H9 (cell line): ENCODE measurements at regions not wholly inside any gene's neighbourhood (a gene's known extent, or its start where the extent isn't known, plus 50 kb on each side); places are given as distances from the start of the nearest gene placed in this dataset.

Source experiments
- DNase-seq: peaks from one replicate; pipeline ENCODE4 v3.0.0-alpha.2; 2017
- H2AFZ ChIP-seq: one replicate; pipeline ENCODE4 v1.6.1; 2013; ENCODE audit warnings: mild to moderate bottlenecking, low read length, control low read depth, moderate library complexity
- H2AK5ac ChIP-seq: 2 replicates; pipeline ENCODE4 v1.6.1; 2013; ENCODE audit warnings: low read length, control low read depth, mixed read lengths; ENCODE audit not compliant: insufficient read length
- H2BK120ac ChIP-seq: one replicate; pipeline ENCODE4 v1.6.1; 2013; ENCODE audit warnings: low read depth, mild to moderate bottlenecking, low read length, control low read depth, inconsistent platforms; ENCODE audit not compliant: poor library complexity, severe bottlenecking
- H2BK12ac ChIP-seq: 2 replicates; pipeline ENCODE4 v1.6.1; 2013; ENCODE audit warnings: low read length, control low read depth, mixed read lengths, low read depth; ENCODE audit not compliant: insufficient read length
- H2BK15ac ChIP-seq: 2 replicates; pipeline ENCODE4 v1.6.1; 2013; ENCODE audit warnings: low read depth, low read length, control low read depth
- H2BK20ac ChIP-seq: one replicate; pipeline ENCODE4 v1.6.1; 2013; ENCODE audit warnings: low read depth, mild to moderate bottlenecking, low read length, control low read depth, inconsistent platforms; ENCODE audit not compliant: poor library complexity, severe bottlenecking
- H2BK5ac ChIP-seq: 2 replicates; pipeline ENCODE4 v1.6.1; 2013; ENCODE audit warnings: low read length, control low read depth, mixed read lengths; ENCODE audit not compliant: insufficient read length
- H3K14ac ChIP-seq: 2 replicates; pipeline ENCODE4 v1.6.1; 2013; ENCODE audit warnings: low read length, control low read depth; ENCODE audit not compliant: insufficient read depth
- H3K18ac ChIP-seq: 2 replicates; pipeline ENCODE4 v1.6.1; 2013; ENCODE audit warnings: low read depth, mild to moderate bottlenecking, mixed read lengths, low read length, control low read depth; ENCODE audit not compliant: insufficient read length
- H3K23ac ChIP-seq: 2 replicates; pipeline ENCODE4 v1.6.1; 2013; ENCODE audit warnings: low read length, control low read depth, mixed read lengths, low read depth; ENCODE audit not compliant: insufficient read length
- H3K23me2 ChIP-seq: 2 replicates; pipeline ENCODE4 v1.6.1; 2013; ENCODE audit warnings: low read depth, mild to moderate bottlenecking, mixed read lengths, low read length, control low read depth; ENCODE audit not compliant: insufficient read length, poor library complexity, severe bottlenecking
- H3K27ac ChIP-seq: 2 replicates; pipeline ENCODE4 v1.5.1; 2013; ENCODE audit warnings: low read length, control low read depth, mixed read lengths, low read depth; ENCODE audit not compliant: insufficient read length
- H3K27me3 ChIP-seq: 2 replicates; pipeline ENCODE4 v1.6.1; 2013; ENCODE audit warnings: low read length, control low read depth, inconsistent platforms; ENCODE audit not compliant: insufficient read depth
- H3K4ac ChIP-seq: 2 replicates; pipeline ENCODE4 v1.6.1; 2013; ENCODE audit warnings: low read depth, mild to moderate bottlenecking, control low read depth, inconsistent platforms, low read length, moderate library complexity
- H3K4me1 ChIP-seq: 2 replicates; pipeline ENCODE4 v1.6.1; 2013; ENCODE audit warnings: low read length, control low read depth, inconsistent platforms; ENCODE audit not compliant: insufficient read depth
- H3K4me2 ChIP-seq: 2 replicates; pipeline ENCODE4 v1.6.1; 2013; ENCODE audit warnings: low read length, control low read depth, mixed read lengths; ENCODE audit not compliant: insufficient read length, insufficient read depth
- H3K56ac ChIP-seq: 2 replicates; pipeline ENCODE4 v1.6.1; 2013; ENCODE audit warnings: low read depth, mild to moderate bottlenecking, mixed read lengths, low read length, control low read depth; ENCODE audit not compliant: insufficient read length
- H3K79me1 ChIP-seq: 2 replicates; pipeline ENCODE4 v1.6.1; 2013; ENCODE audit warnings: low read depth, mild to moderate bottlenecking, moderate library complexity, low read length, control low read depth, inconsistent platforms; ENCODE audit not compliant: insufficient read depth, poor library complexity, severe bottlenecking
- H3K79me2 ChIP-seq: 2 replicates; pipeline ENCODE4 v1.6.1; 2013; ENCODE audit warnings: low read length, control low read depth, inconsistent platforms; ENCODE audit not compliant: insufficient read depth
- H3K9ac ChIP-seq: 2 replicates; pipeline ENCODE4 v1.6.1; 2013; ENCODE audit warnings: low read length, control low read depth, mixed read lengths; ENCODE audit not compliant: insufficient read length; ENCODE audit errors: extremely low read depth
- H3K9me3 ChIP-seq: one replicate; pipeline ENCODE4 v1.6.1; 2013; ENCODE audit warnings: low read depth, low read length, inconsistent platforms; ENCODE audit not compliant: control insufficient read depth
- H3T11ph ChIP-seq: one replicate; pipeline ENCODE4 v1.6.1; 2013; ENCODE audit warnings: mild to moderate bottlenecking, low read length, control low read depth, inconsistent platforms
- H4K20me1 ChIP-seq: one replicate; pipeline ENCODE4 v1.6.1; 2013; ENCODE audit not compliant: control insufficient read depth, insufficient read length, insufficient read depth
- H4K5ac ChIP-seq: 2 replicates; pipeline ENCODE4 v1.6.1; 2013; ENCODE audit warnings: low read depth, mild to moderate bottlenecking, mixed read lengths, low read length, control low read depth; ENCODE audit not compliant: insufficient read length
- H4K8ac ChIP-seq: replicated peaks from 2 replicates; pipeline ENCODE4 v1.6.1; 2013; ENCODE audit warnings: low read length, control low read depth, mixed read lengths, low read depth; ENCODE audit not compliant: insufficient read length
- H4K91ac ChIP-seq: 2 replicates; pipeline ENCODE4 v1.6.1; 2013; ENCODE audit warnings: low read depth, mild to moderate bottlenecking, moderate library complexity, mixed read lengths, low read length, control low read depth; ENCODE audit not compliant: insufficient read length
- H3K27ac Mint-ChIP-seq, 3 experiments: 2 replicates in 2 of 3; 3 replicates in 1 of 3; pipeline ENCODE4 v1.8.0; 2020 to 2021; ENCODE audit warnings: mixed read lengths in 3 of 3, mild to moderate bottlenecking in 1 of 3, moderate library complexity in 1 of 3
- H3K27me3 Mint-ChIP-seq: 2 replicates; pipeline ENCODE4 v1.8.0; 2021; ENCODE audit warnings: low read depth, mild to moderate bottlenecking, moderate library complexity, mixed read lengths
- H3K36me3 Mint-ChIP-seq, 3 experiments: 2 replicates in 2 of 3; 3 replicates in 1 of 3; pipeline ENCODE4 v1.8.0; 2020 to 2021; ENCODE audit warnings: low read depth in 3 of 3, mixed read lengths in 3 of 3; ENCODE audit not compliant: insufficient read depth in 1 of 3
- H3K4me1 Mint-ChIP-seq, 2 experiments: 2 replicates each; pipeline ENCODE4 v1.8.0; 2020; ENCODE audit warnings: mixed read lengths in 2 of 2
- H3K4me3 Mint-ChIP-seq, 2 experiments: 2 replicates in 1 of 2; 3 replicates in 1 of 2; pipeline ENCODE4 v1.8.0; 2020 to 2021; ENCODE audit warnings: mild to moderate bottlenecking in 2 of 2, mixed read lengths in 2 of 2, moderate library complexity in 1 of 2
- H3K9me3 Mint-ChIP-seq, 2 experiments: 2 replicates in 1 of 2; 3 replicates in 1 of 2; pipeline ENCODE4 v1.8.0; 2020; ENCODE audit warnings: mild to moderate bottlenecking in 2 of 2, mixed read lengths in 2 of 2, moderate library complexity in 1 of 2
- WGBS: extraction: QIAGEN DNeasy Blood & Tissue Kit; methylation state at CpG from one replicate; pipeline ENCODE4 v1.1.7; 2013; ENCODE audit warnings: missing lambda C conversion rate, low lambda C conversion rate, mixed read lengths; ENCODE audit not compliant: insufficient read length; ENCODE audit errors: extremely low coverage; 5-methylcytosine and 5-hydroxymethylcytosine counted together
- TF ChIP-seq, protein P1 (sequence below): fragments of 200-600 bp; sonication (generic); conservative IDR thresholded peaks from 3 replicates; pipeline ENCODE4 v1.8.0; 2021; ENCODE audit warnings: antibody characterized with exemption, mild to moderate bottlenecking

DNA sequence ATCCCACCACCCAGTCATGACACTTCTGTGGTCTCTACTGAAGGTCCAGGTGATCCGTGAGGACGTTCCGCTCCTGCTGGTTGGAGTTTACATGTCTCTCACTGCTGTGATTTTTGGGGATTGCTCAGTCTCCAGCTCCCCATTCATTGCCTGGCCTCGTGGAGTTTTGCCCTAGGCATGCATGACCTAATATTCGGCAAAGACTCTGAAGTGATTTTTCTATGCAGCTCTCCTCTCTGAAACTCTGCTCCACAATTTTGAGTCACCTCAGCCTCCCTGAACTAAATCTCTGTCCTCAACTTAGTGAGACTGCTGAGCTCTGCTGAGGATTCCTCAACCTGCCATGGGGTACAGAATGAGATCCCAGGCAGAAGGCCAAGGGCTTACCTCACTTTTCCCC lies 174.4 kb upstream of the FGGY start:
- no peaks in the 10 kb centered on the region for H4K20me1 ChIP-seq
- no peak overlapping the region for H3K18ac ChIP-seq
- no peak overlapping the region for H2BK15ac ChIP-seq
- peaks cover 5 to 7% of the 10 kb centered on the region in 2 experiments for H3K4me1 Mint-ChIP-seq
- H2BK5ac ChIP-seq = no peak overlapping the region
- no CpG with 5 or more reads among the region's 5 CpGs for WGBS
- H3K23me2 ChIP-seq = no peaks in the 10 kb centered on the region
- no peak overlapping the region for H2AFZ ChIP-seq
- H3K4me2 ChIP-seq = no peak overlapping the region
- H3K4me1 ChIP-seq = no peaks in the 10 kb centered on the region
- TF ChIP-seq, protein P1, sequence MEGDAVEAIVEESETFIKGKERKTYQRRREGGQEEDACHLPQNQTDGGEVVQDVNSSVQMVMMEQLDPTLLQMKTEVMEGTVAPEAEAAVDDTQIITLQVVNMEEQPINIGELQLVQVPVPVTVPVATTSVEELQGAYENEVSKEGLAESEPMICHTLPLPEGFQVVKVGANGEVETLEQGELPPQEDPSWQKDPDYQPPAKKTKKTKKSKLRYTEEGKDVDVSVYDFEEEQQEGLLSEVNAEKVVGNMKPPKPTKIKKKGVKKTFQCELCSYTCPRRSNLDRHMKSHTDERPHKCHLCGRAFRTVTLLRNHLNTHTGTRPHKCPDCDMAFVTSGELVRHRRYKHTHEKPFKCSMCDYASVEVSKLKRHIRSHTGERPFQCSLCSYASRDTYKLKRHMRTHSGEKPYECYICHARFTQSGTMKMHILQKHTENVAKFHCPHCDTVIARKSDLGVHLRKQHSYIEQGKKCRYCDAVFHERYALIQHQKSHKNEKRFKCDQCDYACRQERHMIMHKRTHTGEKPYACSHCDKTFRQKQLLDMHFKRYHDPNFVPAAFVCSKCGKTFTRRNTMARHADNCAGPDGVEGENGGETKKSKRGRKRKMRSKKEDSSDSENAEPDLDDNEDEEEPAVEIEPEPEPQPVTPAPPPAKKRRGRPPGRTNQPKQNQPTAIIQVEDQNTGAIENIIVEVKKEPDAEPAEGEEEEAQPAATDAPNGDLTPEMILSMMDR = no peak
- H3K9ac ChIP-seq = no peak overlapping the region
- H3K27me3 ChIP-seq = no peaks in the 10 kb centered on the region
- no peak overlapping the region for H3K27ac ChIP-seq
- no peak for DNase-seq
- H3K9me3 ChIP-seq = no peaks in the 10 kb centered on the region
- no peak overlapping the region for H2BK120ac ChIP-seq
- no peak overlapping the region for H3K4ac ChIP-seq
- no peak overlapping the region for H3T11ph ChIP-seq
- no peaks in the 10 kb centered on the region; a peak in 1 of 7 replicates for H3K36me3 Mint-ChIP-seq
- no peak overlapping the region for H4K8ac ChIP-seq
- no peak overlapping the region for H3K56ac ChIP-seq
- no peak overlapping the region for H3K4me3 Mint-ChIP-seq
- H3K14ac ChIP-seq = no peak overlapping the region; the same call in 1 of the 2 replicates
- H3K23ac ChIP-seq = no peak overlapping the region
- H3K27ac Mint-ChIP-seq = no peak overlapping the region
- H3K79me2 ChIP-seq = no peaks in the 10 kb centered on the region
- H2BK20ac ChIP-seq = no peak overlapping the region
- H4K5ac ChIP-seq = no peak overlapping the region
- H4K91ac ChIP-seq = no peak overlapping the region
- no peak overlapping the region for H2AK5ac ChIP-seq
- no peaks in the 10 kb centered on the region; a peak in 1 of 5 replicates for H3K9me3 Mint-ChIP-seq
- H3K79me1 ChIP-seq = no peaks in the 10 kb centered on the region
- H2BK12ac ChIP-seq = no peak overlapping the region
- H3K27me3 Mint-ChIP-seq = no peaks in the 10 kb centered on the region
